ENCODE measurements at regions not wholly inside any gene's neighbourhood (a gene's known extent, or its start where the extent isn't known, plus 50 kb on each side); places are given as distances from the start of the nearest gene placed in this dataset.

DNA sequence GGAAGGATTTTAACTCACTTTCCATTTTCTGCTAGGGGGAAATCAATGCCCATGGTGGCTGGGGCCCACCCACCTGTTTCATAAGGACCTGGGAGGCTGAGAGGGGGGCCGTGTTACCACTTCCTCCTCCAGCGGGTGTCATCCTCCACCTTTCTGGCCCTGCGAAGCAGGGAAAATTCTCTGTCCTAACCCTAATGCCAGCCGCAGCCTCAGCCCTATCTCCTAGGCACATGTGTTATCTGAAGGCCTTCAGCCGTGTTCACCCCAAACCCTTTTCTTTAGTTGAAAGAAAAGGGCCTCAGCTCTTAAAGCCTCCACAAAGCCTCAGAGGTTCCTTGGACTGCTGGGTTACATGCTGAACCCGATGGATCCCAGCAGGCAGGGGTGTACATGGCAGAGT is 55.4 kb upstream of the NECTIN1 start:
- TF ChIP-seq CTCF (IDR thresholded peaks at IDR 0.05; ENCODE audit: extremely low read depth in 1 of 2, insufficient read depth in 1 of 2, low read depth in 1 of 2, low read length in 2 of 2) (no peak), POLR2A (IDR thresholded peaks at IDR 0.05; ENCODE audit: low read depth, low read length) (no peak), MYC (IDR thresholded peaks at IDR 0.05; ENCODE audit: low read depth, low read length) (no peak)
- TF ChIP-seq, protein P1, sequence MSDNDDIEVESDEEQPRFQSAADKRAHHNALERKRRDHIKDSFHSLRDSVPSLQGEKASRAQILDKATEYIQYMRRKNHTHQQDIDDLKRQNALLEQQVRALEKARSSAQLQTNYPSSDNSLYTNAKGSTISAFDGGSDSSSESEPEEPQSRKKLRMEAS (IDR thresholded peaks at IDR 0.05; ENCODE audit: insufficient read depth, insufficient read length): no peak

All from endothelial cell of umbilical vein (primary cell).